T-helper 2 cell treated with Interferon-gamma antibody and Interleukin-4, amounts not matched to agents 5 μg/mL and 100 μg/mL, for 36 hours (primary cell): ENCODE measurements at regions not wholly inside any gene's neighbourhood (a gene's known extent, or its start where the extent isn't known, plus 50 kb on each side); places are given as distances from the start of the nearest gene placed in this dataset.

Source experiments
- DNase-seq: peaks from one replicate; pipeline ENCODE4 v3.0.0; 2021; ENCODE audit warnings: low spot score
- H3K27ac Mint-ChIP-seq: one replicate; pipeline ENCODE4 v1.8.0; 2021; ENCODE audit warnings: mild to moderate bottlenecking, mixed read lengths
- H3K27me3 Mint-ChIP-seq: one replicate; pipeline ENCODE4 v1.8.0; 2021; ENCODE audit warnings: low read depth, mixed read lengths
- H3K36me3 Mint-ChIP-seq: one replicate; pipeline ENCODE4 v1.8.0; 2021; ENCODE audit warnings: low read depth, mixed read lengths
- H3K4me1 Mint-ChIP-seq: one replicate; pipeline ENCODE4 v1.8.0; 2021; ENCODE audit warnings: low read depth, mixed read lengths
- H3K4me3 Mint-ChIP-seq: one replicate; pipeline ENCODE4 v1.8.0; 2022; ENCODE audit warnings: mild to moderate bottlenecking, moderate library complexity, mixed read lengths
- H3K9me3 Mint-ChIP-seq: one replicate; pipeline ENCODE4 v1.8.0; 2021; ENCODE audit warnings: mixed read lengths

DNA sequence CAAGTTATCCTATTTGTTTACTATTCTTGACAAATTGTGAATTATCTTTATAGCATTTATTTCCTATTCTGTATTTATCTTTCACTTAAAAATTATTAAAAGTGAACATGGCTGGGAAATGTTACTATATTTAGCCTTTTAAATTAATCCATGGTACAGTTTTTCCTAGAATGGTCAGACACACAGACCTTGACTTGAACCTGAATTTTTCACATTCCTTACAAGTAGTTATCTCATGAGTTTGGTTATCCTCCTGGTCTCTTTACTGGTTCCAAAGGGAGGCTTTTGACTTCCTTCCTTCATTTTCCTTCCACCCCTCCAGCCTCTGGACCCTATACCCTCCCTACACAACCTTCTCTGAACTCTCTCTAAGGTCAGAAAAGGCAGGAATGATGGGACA, 280.6 kb downstream of the SATB1 start:
- H3K27me3 Mint-ChIP-seq, result peaks cover 4% of the 10 kb centered on the region
- H3K36me3 Mint-ChIP-seq, result no peaks in the 10 kb centered on the region
- no peaks in the 10 kb centered on the region for H3K4me1 Mint-ChIP-seq
- no peak overlapping the region for H3K27ac Mint-ChIP-seq
- no peak overlapping the region for H3K4me3 Mint-ChIP-seq
- DNase-seq, result no peak
- H3K9me3 Mint-ChIP-seq, result no peaks in the 10 kb centered on the region

DNA sequence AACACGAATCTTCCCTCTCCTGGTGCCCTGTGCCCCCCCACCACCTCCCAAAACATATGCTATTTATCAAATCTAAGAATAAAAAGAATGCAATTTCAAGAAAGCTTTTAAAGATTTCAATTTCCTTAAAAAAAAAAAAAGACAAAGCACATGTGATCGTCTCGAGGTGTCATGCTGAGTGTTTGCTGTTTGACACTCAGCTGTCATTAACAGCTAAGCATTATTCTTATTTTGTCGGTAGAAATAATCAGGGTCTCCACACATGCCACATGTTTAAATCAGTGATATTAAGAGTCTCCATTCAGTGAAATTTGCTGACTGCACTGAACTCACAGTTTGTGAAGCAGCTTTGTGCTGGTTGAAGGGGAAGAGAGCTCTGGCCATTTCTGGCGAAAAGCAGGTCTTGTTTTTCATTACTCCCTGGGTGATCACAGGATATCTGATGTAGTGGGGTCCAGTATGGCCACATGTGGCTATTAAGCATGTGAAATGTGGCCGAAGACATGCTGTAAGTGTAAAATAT, 281.8 kb downstream of the SATB1 start:
- Mint-ChIP-seq H3K9me3 (no peaks in the 10 kb centered on the region), H3K36me3 (no peaks in the 10 kb centered on the region), H3K27me3 (peaks cover 4% of the 10 kb centered on the region), H3K4me1 (no peaks in the 10 kb centered on the region), H3K4me3 (no peak overlapping the region), H3K27ac (no peak overlapping the region)
- DNase-seq, result no peak

DNA sequence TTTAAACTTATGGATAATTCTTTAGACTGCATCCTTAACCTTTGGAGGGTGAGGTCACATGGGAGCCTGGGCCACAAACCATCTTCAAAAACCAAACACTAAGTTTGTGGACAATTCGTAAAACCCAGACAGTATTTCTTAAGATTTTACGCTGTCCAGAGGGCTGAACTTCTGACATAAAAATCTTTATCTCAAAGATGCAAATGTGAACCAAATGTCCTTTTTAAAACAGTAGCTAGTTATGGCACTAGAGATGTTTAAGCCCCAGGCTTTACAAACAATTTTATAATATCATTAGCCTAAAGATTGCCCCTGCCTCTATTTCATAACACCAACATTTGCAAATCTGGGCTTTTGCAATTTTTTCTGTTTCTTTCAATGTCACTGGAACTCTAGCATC, 287.2 kb downstream of the SATB1 start:
- Mint-ChIP-seq H3K36me3 (no peaks in the 10 kb centered on the region), H3K9me3 (no peaks in the 10 kb centered on the region), H3K4me1 (peaks cover 3% of the 10 kb centered on the region), H3K27me3 (no peaks in the 10 kb centered on the region), H3K27ac (no peak overlapping the region), H3K4me3 (no peak overlapping the region)
- no peak for DNase-seq

DNA sequence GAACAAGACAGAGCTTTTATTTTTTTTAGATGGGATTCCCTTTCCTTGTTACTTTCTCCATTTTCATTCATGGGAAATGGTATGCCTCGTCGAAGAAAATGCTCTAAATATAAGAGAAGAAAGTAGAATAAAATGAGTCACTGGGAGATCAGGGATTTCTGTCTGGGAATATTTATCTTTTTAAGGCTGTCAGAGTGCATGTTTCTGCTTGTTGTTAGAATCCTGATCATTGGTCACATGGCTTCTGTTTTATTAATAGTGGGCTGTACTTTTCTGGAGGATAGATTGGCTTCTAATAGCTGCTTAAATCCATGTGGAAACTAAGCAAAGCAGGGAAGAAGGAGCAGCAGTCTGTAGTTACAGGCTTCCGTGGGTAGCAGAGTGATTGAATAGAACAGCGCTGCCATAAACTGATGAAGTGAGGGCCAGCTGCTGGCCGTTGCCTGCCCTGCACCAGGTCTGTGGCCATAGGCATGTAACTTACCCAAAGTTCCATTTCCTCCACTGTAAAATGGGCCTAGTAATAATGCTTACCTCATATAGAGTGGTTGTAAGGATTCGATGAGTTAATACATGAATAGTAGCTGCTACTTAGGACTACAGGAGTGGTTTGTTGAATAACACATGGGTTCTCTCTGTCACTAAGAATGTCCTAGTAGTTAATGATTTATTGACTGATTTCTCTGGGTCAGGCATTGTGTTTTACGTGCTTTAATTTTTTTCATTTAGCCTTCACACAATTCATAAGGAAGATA, 289.9 kb downstream of the SATB1 start:
- Mint-ChIP-seq H3K36me3 (no peaks in the 10 kb centered on the region), H3K27me3 (peaks cover 2% of the 10 kb centered on the region), H3K4me3 (no peak overlapping the region), H3K4me1 (peaks cover 3% of the 10 kb centered on the region), H3K9me3 (no peaks in the 10 kb centered on the region), H3K27ac (no peak overlapping the region)
- no peak for DNase-seq

DNA sequence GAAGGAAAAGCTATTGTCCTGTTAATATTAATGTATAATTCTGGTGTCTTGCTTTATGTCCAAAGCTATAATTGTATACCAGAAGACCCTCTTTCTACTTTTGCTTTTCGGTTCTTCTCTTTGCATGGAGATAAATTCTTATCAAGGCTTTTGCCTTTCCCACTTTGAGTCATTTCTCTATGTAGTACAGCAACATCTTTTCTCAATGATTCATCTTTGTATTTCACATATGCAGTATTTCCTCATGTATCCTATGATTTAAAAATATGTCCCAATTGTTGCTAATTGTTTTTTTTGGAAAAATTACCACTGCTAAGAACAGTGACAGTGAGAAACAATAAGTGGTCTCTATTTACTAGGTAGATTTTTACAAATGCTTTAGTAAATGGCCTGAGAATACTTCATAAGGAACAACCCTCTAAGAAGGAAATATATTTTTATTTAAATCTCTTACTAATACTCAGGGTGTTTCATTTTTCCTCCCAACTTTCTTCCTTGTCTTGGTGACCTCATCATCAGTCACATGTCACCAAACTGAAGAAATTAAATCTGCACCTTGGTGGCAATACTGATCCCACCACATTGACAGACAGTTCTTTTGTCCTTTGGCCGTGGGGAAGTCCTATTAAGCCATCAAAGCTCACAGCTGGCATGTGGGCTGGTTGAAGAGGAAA, 290.6 kb downstream of the SATB1 start:
- H3K27me3 Mint-ChIP-seq, result peaks cover 2% of the 10 kb centered on the region
- DNase-seq, result no peak

DNA sequence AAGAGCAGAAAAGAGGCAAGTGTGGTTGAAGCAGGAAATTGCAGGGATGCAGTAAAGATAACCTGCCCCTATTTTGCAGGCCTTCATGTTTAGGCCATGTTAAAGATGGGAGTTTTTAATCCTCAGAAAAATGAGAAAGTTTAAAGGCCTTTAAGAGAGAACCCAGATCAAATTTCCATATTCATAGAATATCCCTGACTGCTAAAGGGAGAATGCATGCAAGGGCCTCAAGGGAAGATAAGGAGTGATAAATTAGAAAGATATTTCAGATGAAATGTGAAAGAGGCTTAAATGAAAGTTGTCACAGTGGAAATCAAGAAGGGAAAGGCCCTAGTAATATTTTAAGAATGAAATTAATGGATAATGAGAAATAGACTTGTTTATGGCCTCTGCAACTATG, 292.1 kb downstream of the SATB1 start:
- Mint-ChIP-seq H3K9me3 (no peaks in the 10 kb centered on the region), H3K4me3 (no peak overlapping the region), H3K36me3 (no peaks in the 10 kb centered on the region), H3K27ac (no peak overlapping the region), H3K4me1 (peaks cover 3% of the 10 kb centered on the region), H3K27me3 (peaks cover 2% of the 10 kb centered on the region)
- no peak for DNase-seq

More for the DNA sequence above, 290.6 kb downstream of the SATB1 start:
- Mint-ChIP-seq H3K4me1 (peaks cover 3% of the 10 kb centered on the region), H3K4me3 (no peak overlapping the region), H3K27ac (no peak overlapping the region), H3K9me3 (no peaks in the 10 kb centered on the region), H3K36me3 (no peaks in the 10 kb centered on the region)

DNA sequence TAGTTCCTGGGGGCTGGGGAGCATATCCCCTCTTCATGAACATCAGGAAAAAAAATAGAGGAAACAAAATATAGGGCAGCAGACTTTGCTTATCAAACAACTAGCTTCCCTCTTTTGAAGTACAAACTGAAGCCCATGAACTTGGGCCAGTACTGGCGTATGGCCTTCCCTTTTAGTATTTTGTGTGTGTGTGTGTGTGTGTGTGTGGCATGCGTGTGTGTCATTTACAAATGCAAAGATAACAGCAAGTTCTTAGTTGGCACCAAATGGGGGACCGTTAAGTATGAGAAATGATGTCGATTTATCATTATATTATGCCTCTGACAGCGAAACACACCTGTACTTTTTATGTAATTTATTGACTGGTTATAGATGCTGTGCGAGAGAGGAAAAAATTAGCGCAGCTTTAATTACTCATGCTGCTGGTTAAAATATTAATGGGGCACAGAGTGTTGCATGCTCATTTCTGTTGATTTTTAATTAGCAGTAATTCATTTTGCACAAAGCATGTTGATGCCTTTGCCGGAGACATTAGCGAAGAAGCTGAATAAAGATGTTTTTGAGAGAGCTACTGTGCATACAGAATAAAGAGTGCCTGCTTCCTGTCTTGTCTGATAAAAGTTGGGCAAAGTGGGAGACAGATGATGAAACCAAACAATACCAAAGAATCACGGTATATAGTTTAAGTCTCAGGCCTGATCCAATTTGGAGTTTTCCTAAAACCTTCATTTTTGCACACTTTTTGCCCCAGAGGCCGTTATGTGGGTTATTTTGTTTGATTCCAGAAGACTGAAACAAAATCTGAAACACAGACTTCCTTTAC, 297.1 kb downstream of the SATB1 start:
- DNase-seq, result no peak
- H3K27me3 Mint-ChIP-seq, result peaks cover 2% of the 10 kb centered on the region
- H3K4me1 Mint-ChIP-seq, result no peaks in the 10 kb centered on the region
- H3K4me3 Mint-ChIP-seq, result no peak overlapping the region
- H3K36me3 Mint-ChIP-seq, result no peaks in the 10 kb centered on the region
- no peak overlapping the region for H3K27ac Mint-ChIP-seq
- H3K9me3 Mint-ChIP-seq, result no peaks in the 10 kb centered on the region

DNA sequence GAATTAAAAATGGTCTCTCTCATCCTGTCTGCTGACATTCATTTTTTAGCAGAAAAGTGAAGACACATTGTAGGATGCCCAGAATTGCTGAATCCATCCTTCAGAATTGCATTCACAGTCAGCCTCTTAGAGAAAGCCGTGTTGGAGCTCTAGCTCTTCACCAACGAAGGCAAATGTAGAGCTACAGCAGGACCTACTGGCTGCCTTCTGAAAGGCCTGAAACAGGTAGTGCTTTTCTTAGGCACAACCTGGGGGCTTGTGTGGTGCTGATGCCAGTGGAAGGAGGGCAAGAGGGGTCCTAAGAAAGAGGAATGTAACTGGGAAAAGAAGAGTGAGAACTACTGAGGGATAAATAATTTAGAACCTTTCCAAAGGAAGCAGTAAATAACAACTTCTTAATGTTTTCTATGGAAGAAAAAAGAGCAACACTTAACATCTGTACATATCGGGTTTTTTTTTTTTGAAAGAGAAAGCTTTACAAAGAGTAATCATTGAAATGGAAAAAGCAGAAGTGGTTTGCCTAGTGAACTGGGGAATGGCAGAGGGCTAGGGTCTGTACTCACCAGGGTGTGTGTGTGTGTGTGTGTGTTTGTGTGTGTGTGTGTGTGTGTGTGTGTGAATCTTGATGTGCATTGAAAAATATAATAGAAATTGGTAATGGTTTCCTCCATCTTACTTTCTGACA, 297.8 kb downstream of the SATB1 start:
- H3K9me3 Mint-ChIP-seq, result no peaks in the 10 kb centered on the region
- no peaks in the 10 kb centered on the region for H3K4me1 Mint-ChIP-seq
- H3K4me3 Mint-ChIP-seq, result no peak overlapping the region
- no peak for DNase-seq
- no peaks in the 10 kb centered on the region for H3K36me3 Mint-ChIP-seq
- peaks cover 2% of the 10 kb centered on the region for H3K27me3 Mint-ChIP-seq
- H3K27ac Mint-ChIP-seq, result no peak overlapping the region

DNA sequence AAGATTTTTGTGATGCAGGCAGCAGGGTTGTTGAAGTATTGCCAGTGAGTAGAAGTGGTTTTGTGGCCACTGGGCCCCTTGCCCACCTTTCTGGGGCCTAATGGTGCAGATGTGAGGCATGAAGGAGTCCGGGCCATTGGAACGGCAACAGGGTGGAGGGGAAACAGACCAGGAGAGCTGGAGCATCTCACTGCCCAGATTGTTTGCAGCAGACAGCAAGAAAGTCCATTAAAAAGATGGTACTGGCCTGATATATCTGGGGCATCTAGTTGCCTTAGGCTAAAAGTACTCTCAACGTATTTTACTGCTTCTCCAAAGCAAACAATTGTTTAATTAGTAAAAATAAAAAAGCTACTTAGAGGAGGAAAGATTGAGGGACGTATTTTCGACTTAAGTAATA, 298.4 kb downstream of the SATB1 start:
- DNase-seq, result no peak
- Mint-ChIP-seq H3K4me1 (no peaks in the 10 kb centered on the region), H3K4me3 (no peak overlapping the region), H3K36me3 (no peaks in the 10 kb centered on the region), H3K27ac (no peak overlapping the region), H3K27me3 (peaks cover 2% of the 10 kb centered on the region), H3K9me3 (no peaks in the 10 kb centered on the region)

DNA sequence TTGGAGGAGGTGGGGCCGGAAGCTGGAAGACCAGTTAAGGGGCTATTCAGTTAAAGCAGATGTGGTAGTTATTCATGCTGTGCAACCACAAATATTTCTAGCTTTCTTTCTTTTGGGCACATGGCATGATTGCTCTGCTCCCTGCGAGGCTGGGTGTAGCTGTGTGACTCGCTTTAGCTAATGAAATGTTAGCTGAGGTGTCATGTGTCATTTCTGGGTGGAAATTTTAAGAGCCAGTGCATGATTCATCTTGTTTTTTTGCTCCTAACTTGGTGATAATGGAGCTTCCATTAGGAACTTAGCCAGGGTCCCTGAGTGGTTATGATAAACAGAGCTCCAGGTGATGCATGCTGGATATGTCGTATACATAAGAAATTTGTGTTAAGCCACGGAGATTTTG, 300.6 kb downstream of the SATB1 start:
- H3K9me3 Mint-ChIP-seq, result no peaks in the 10 kb centered on the region
- no peaks in the 10 kb centered on the region for H3K27me3 Mint-ChIP-seq
- no peak overlapping the region for H3K27ac Mint-ChIP-seq
- H3K4me1 Mint-ChIP-seq, result no peaks in the 10 kb centered on the region
- no peaks in the 10 kb centered on the region for H3K36me3 Mint-ChIP-seq
- no peak overlapping the region for H3K4me3 Mint-ChIP-seq
- no peak for DNase-seq

DNA sequence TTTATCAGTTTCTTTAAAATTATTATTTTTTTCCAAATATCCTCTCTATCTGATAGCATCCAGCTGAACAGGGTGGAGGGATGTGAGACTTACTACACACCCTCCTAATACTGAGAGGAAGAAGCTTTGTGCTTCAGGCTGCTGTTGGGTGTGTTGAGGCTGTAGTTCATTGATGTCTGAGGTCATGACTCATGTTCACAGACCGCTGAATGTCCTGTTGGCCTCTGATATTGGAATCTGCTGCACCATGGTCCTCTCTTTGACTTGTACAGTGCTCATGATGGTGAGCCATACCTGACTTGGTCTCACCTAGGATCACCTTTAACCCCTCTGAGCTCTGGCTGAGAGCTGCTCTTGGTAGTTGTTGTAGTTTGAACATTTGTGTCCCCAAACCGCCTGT, 302.9 kb downstream of the SATB1 start:
- Mint-ChIP-seq H3K4me1 (no peaks in the 10 kb centered on the region), H3K4me3 (no peak overlapping the region), H3K27ac (no peak overlapping the region), H3K36me3 (no peaks in the 10 kb centered on the region), H3K9me3 (no peaks in the 10 kb centered on the region), H3K27me3 (no peaks in the 10 kb centered on the region)
- DNase-seq, result no peak

DNA sequence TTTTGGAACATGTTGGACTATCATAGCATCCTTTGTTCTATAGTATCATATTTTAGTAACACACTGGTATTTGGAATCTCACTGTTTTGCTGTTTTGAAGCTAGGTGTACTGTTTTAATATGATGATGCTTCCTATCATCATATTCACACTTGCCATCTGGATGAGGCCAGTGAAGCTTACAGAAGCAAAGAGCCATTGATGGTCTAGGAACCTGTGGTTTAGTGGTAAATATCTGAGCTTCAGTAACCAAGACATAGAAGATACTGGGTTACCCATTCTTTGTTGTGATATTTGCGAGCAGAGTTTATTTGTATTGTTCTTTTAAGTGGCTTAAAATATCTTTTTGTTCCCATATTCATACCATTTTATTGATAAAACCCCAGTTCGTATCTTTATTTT, 304.1 kb downstream of the SATB1 start:
- no peaks in the 10 kb centered on the region for H3K4me1 Mint-ChIP-seq
- H3K4me3 Mint-ChIP-seq, result no peak overlapping the region
- no peak for DNase-seq
- no peaks in the 10 kb centered on the region for H3K36me3 Mint-ChIP-seq
- H3K9me3 Mint-ChIP-seq, result no peaks in the 10 kb centered on the region
- H3K27me3 Mint-ChIP-seq, result no peaks in the 10 kb centered on the region
- H3K27ac Mint-ChIP-seq, result no peak overlapping the region

DNA sequence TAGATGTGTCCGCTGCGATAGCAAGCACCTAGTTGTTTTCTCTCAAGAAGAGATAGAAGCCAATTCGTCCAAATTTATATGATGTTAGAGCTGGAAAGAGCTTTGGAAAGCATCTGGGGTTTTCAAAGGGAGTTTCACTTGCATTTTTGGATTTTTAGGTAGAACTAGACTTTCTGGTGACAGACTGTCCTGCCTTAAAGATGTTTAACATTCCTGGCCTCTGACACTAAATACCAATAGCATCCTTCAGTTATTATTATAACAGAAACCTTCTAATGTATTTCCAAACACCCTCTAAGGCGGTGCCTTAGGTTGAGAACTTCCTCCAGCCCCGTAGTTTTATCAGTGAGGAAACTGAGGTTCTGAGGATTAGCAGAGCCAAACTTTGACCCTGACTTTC, 305.3 kb downstream of the SATB1 start:
- Mint-ChIP-seq H3K4me1 (no peaks in the 10 kb centered on the region), H3K27me3 (no peaks in the 10 kb centered on the region), H3K36me3 (no peaks in the 10 kb centered on the region), H3K27ac (no peak overlapping the region), H3K4me3 (no peak overlapping the region), H3K9me3 (no peaks in the 10 kb centered on the region)
- DNase-seq, result no peak
